ENCODE measurements at regions not wholly inside any gene's neighbourhood (a gene's known extent, or its start where the extent isn't known, plus 50 kb on each side); places are given as distances from the start of the nearest gene placed in this dataset.

DNA sequence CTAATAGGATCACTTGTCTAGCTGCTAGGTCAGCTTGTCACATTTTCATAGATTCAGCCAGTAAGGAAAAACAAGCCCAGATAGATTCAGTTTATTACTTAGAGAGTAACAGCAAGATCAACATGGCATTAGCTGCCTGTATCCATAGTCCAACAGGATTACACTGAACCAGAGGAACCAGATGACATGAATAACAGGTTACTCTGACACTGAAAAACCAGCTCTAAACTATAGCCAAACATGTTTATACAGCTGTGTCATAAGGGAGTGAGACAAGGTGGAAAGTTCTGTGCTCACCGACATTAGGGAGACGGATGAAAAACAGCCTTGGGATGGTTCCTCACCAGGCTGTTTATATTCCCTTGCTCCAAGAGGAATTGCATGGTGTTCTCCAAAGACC lies 102.9 kb upstream of the EOLA2 start:
- Histone ChIP-seq H3K27me3 (no peaks in the 10 kb centered on the region), H3K4me1 (no peaks in the 10 kb centered on the region), H3K4me3 (ENCODE audit: low read depth, low read length) (no peak overlapping the region), H3K9me3 (no peaks in the 10 kb centered on the region), H3K36me3 (no peaks in the 10 kb centered on the region)
- TF ChIP-seq CTCF (IDR thresholded peaks at IDR 0.05; ENCODE audit: low read depth, low read length): no peak
- no peak for DNase-seq

DNA sequence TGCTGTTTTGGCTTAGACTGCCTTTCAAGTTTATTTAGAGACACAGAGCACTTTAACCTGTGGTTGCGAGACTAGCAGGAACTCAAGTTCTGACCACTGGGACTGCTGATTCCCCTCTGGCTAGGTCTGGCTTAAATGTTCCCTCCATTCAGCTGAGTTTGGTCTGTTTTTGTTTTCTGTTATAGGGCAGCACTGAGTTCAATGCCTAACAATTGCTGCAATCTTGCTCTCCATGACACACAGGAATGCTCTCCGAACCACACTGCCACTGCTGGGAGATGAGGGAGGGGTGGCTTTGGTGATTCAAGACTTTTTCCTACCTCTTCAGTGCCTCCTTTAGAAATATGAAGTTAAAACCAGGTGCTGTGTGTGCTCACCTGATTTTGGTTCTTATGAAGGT lies 106.3 kb upstream of the EOLA2 start:
- Histone ChIP-seq H3K36me3 (no peaks in the 10 kb centered on the region), H3K4me3 (ENCODE audit: low read depth, low read length) (no peak overlapping the region), H3K9me3 (no peaks in the 10 kb centered on the region), H3K27me3 (no peaks in the 10 kb centered on the region), H3K4me1 (no peaks in the 10 kb centered on the region)
- TF ChIP-seq CTCF (IDR thresholded peaks at IDR 0.05; ENCODE audit: low read depth, low read length): no peak
- no peak for DNase-seq

DNA sequence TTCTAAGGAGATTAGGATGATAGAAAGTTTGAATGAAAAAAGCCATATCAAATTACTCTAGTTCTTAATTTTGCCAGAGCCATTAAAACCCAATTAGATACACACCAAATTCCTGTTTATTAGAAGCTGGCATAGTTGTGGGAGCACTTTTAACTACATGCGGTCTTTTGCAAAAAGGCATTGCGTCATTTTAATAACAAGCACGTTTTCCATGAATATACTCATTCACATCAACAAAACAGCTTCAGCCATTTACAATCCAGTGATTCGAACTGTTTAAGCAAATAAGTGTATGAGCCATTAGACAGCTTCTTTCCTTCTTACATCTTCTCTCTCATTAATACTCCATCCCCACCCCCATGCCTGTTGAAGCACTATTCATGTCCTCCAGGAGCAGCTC lies 109.5 kb upstream of the EOLA2 start:
- TF ChIP-seq CTCF (IDR thresholded peaks at IDR 0.05; ENCODE audit: low read depth, low read length): no peak
- Histone ChIP-seq H3K9me3 (no peaks in the 10 kb centered on the region), H3K4me3 (ENCODE audit: low read depth, low read length) (no peak overlapping the region), H3K4me1 (no peaks in the 10 kb centered on the region), H3K27me3 (no peaks in the 10 kb centered on the region), H3K36me3 (no peaks in the 10 kb centered on the region)
- DNase-seq: no peak

GRCh38 chrX:150049647-150050046 lies 111.4 kb upstream of the EOLA2 start:
- H3K4me3 ChIP-seq (ENCODE audit: low read depth, low read length): no peak overlapping the region
- H3K36me3 ChIP-seq: no peaks in the 10 kb centered on the region
- no peak for DNase-seq
- H3K4me1 ChIP-seq: no peaks in the 10 kb centered on the region
- H3K9me3 ChIP-seq: no peaks in the 10 kb centered on the region
- no peak for TF ChIP-seq CTCF (IDR thresholded peaks at IDR 0.05; ENCODE audit: low read depth, low read length)
- no peaks in the 10 kb centered on the region for H3K27me3 ChIP-seq

DNA sequence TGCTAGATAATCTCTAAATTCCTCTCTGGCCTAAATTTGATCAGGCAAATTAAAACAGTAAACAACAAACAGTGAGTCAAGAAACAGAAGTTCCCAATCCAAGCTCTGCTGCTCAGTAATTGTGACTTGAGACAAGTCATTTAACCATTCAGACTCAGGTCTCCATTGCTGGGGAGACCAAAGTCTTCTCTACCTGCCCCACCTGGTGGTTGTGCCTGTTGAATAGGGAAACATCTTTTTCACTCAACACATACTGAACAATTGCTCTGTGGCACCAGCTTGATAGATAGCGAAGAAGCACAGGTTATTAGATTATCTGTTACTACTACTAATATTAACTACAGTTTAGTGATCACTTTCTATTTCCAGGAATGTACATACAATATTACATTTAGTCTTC lies 112.1 kb upstream of the EOLA2 start:
- Histone ChIP-seq H3K27me3 (no peaks in the 10 kb centered on the region), H3K4me3 (ENCODE audit: low read depth, low read length) (no peak overlapping the region), H3K4me1 (no peaks in the 10 kb centered on the region), H3K9me3 (no peaks in the 10 kb centered on the region), H3K36me3 (no peaks in the 10 kb centered on the region)
- no peak for TF ChIP-seq CTCF (IDR thresholded peaks at IDR 0.05; ENCODE audit: low read depth, low read length)
- DNase-seq: no peak

- Histone ChIP-seq H3K4me1 (no peaks in the 10 kb centered on the region), H3K4me3 (ENCODE audit: low read depth, low read length) (no peak overlapping the region), H3K27me3 (no peaks in the 10 kb centered on the region), H3K36me3 (no peaks in the 10 kb centered on the region), H3K9me3 (no peaks in the 10 kb centered on the region)
- no peak for TF ChIP-seq CTCF (IDR thresholded peaks at IDR 0.05; ENCODE audit: low read depth, low read length)
- no peak for DNase-seq
These were observed 112.8 kb upstream of the EOLA2 start for GRCh38 chrX:150051096-150051495.
